Ureter (tissue), 1 donor: ENCODE measurements at regions not wholly inside any gene's neighbourhood (a gene's known extent, or its start where the extent isn't known, plus 50 kb on each side); places are given as distances from the start of the nearest gene placed in this dataset.

ENCODE experiments used
- DNase-seq: peaks from one replicate; pipeline ENCODE4 v3.0.0-alpha.2; 2020; ENCODE audit warnings: low spot score
- donor health status: DM: yes; HTN: yes; CAD: no.

GRCh38 chr11:82676483-82677094 lies 57.1 kb downstream of the FAM181B start:
- DNase-seq, result no peak

DNA sequence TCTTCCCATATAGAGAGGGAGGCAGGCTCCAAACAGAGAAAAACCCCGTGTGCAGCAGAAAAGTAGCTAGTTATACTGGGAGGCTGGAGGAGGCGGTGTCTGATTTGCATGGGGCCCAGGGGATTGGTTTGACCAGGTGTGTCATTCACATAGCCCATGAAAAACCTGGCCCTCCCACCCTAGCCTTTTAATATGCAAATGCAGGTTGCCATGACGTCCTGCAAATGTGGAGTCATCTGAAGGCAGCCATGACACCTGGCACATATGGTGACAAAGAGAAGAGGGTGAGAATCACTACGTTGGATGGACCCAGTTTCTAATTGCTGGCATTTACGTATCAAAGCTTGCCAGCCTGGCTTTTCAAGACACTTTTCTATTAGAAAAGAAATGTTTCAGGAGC lies 57.8 kb downstream of the FAM181B start:
- no peak for DNase-seq

GRCh38 chr11:82673631-82674030 lies 60.0 kb downstream of the FAM181B start:
- no peak for DNase-seq

DNA sequence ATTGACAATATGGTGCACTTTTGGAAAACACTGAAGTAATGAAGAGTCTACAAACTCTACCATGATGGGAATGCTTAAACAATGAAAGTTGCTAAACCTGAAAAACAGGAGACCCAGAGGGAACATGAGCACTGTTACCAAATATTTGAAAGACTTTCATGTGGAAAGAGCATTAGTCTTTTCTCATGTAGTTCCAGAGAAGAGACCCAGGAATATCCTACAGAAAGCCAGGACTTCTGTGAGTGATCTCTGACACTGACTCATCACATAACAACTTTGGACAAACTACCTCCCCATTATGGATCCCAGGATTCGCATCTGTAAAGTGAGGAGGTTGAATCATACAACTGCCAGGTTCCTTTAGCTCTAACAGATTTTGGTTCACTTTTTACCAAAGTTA lies 62.2 kb downstream of the FAM181B start:
- DNase-seq, result no peak

DNA sequence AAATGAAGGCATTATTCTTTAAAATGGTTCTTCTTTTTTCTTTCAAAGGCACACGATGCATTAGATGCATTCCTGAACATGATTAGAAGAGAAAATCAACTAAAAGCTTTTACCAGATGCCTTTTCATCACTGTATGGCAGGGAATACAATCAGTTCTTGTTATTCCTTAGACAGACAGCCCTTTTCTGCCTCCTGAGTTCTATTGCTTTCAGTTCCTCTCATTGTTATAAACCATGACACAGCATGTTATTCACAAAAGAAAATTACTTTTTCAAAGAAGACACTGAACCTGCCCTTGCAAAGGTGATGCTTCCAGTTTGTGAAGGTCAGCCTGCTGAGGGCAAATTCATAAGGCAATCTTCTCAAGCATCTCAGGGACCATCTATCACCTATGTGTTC lies 70.1 kb downstream of the FAM181B start:
- DNase-seq, result no peak

- no peak for DNase-seq
These were observed 79.9 kb downstream of the FAM181B start for GRCh38 chr11:82653752-82654151.

GRCh38 chr11:82639251-82639650 lies 94.4 kb downstream of the FAM181B start:
- DNase-seq, result no peak

DNA sequence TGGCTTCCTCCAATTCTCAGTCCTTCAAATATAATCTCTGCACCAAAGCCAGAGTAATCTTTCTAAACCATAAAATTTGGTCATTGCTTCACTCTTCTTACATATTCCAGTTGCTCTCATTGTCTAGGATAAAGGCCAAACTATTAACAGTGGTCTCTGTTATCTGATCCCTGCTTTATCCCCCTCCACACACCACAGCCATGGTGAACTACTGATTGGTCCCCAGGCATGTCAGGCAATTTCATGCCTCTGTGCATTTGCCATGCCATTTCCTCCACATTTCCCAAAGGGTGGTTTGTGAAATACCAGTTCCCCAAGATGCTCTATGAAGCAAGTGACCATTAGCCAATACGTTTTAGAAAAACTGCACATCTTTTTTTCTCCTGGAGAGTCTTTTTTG lies 97.0 kb downstream of the FAM181B start:
- no peak for DNase-seq

DNA sequence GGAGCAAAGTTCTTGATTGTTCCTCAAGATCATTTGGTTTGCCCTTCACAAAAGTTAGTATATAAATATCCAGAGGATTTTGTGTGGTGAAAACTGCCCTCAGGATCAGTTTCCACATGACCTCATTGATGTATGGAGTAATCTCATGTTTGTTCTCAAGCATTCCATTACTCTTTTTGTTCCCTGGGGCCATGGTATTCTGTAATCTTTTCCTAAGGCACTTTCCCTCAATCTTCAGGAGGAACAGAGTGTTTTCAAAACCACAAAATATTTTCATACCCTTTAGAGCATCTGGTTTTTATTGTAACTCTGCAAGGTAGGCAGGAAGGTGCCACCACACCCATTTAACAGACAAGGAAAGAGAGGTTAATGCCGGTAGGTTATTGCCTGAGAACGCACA lies 99.6 kb downstream of the FAM181B start:
- no peak for DNase-seq

GRCh38 chr11:82631722-82632630 lies 101.7 kb downstream of the FAM181B start:
- no peak for DNase-seq

GRCh38 chr11:82610671-82611070 lies 123.0 kb downstream of the FAM181B start:
- DNase-seq, result no peak

DNA sequence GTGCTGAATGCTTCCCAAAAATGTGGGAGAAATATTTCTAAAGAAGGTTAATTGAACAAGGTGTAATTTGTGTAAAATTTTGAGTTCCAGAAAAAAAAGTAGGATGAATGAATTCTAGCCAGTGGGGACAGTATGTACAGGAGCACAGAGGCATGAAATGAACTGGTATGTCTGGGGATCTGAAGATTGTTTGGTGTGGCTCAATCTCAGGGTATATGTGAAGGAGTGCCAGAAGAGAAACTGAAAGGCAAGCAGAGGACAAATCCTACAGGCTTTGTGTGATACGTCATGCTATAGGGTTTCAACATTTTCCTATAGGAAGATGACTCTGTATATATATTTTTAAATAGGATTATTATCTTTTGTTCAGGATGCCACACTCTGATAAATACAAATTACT lies 126.9 kb downstream of the FAM181B start:
- no peak for DNase-seq

GRCh38 chr11:82601711-82602110 lies 132.0 kb downstream of the FAM181B start:
- no peak for DNase-seq

- DNase-seq, result no peak
These were observed 133.8 kb downstream of the FAM181B start for GRCh38 chr11:82599836-82600235.

DNA sequence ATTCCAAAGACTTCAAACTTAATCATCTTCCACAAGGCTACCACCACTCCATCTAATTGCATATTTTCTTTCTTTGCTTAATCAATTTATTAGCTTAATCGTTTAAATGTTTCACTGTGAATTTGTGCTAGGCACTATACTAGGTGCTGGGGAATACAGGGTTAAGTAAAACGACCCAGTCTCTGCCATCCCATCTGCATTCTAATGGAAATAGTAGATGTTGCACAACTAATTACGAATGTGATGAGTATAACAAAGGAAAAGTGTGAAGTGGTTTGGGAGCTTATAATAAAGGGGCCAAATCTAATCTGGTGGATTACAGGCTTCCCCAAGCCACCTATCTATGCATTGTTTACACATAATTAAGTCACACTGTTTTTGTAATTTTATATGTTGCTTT lies 147.1 kb downstream of the FAM181B start:
- DNase-seq, result no peak

- DNase-seq, result no peak
These were observed 156.4 kb downstream of the FAM181B start for GRCh38 chr11:82577246-82577645.

- no peak for DNase-seq
These were observed 172.8 kb downstream of the FAM181B start for GRCh38 chr11:82560836-82561235.

GRCh38 chr11:82559609-82560008 lies 174.1 kb downstream of the FAM181B start:
- DNase-seq, result no peak

- DNase-seq, result no peak
These were observed 176.4 kb downstream of the FAM181B start for GRCh38 chr11:82557274-82557673.

DNA sequence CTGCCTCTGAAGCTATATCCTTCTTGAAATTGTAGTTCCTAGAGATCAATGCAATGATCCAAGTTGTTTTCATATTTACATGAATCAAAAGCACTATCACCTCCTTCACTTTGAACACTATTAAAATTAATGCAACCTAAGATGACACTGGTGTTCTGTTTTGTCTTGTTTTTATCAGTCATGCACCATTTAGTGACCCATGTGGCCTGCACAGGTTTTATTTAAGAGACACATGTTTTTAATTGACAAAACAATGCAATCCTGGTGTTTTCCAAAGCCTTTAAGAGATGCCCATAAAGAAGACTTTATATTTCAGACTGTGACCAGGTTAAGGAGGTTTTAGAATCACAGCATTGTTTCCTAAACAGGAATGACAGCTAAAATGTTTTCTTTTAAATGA lies 177.5 kb downstream of the FAM181B start:
- no peak for DNase-seq

GRCh38 chr11:82546661-82547557 lies 186.8 kb downstream of the FAM181B start:
- no peak for DNase-seq

- DNase-seq, result no peak
These were observed 194.0 kb downstream of the FAM181B start for GRCh38 chr11:82539669-82540068.
